GM19099 (cell line): ENCODE measurements at regions not wholly inside any gene's neighbourhood (a gene's known extent, or its start where the extent isn't known, plus 50 kb on each side); places are given as distances from the start of the nearest gene placed in this dataset.

ENCODE experiments used
- POLR2A ChIP-seq: IDR thresholded peaks from 3 replicates; pipeline ENCODE4 v1.6.1; 2011; ENCODE audit warnings: low read depth; ENCODE audit not compliant: insufficient read length; ENCODE audit errors: extremely low read depth

DNA sequence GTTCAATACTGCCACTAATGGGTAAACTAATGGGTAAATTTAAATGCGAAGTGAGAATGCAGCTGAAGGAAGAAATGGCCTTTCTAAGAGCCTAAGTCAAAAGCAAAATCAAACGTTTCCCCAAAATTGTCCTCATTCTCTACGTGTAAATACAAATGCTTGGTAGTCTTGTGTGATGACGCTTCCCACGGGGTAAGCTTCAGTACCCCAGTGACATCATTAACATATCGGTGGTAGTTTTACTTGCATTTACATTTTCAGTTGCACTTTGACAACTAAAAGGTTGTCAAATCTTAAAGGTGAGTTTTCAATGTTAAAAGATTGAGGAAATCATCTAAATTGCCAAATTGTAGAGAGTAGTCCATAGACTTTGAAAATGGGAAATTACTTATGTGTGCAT is 550.7 kb upstream of the CCNG1 start:
- no peak for TF ChIP-seq POLR2A

DNA sequence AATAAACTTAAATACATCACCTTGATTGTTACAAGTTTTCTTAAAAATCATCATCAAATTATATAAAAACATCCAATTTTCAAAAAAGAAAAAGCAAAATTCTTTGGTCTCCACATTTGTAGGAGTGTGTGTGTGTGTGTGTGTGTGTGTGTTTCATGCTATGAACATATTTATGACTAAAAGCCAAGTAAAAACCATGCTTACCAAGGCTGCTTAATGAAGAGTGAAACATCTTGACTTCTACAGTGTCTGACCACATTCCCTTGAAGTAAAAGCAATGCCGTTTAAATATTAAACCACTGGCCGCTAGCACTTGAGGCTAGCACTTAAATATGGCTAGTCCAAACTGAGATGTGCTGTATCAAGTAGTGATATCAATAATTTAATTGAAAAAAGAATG is 549.1 kb upstream of the CCNG1 start:
- no peak for TF ChIP-seq POLR2A

DNA sequence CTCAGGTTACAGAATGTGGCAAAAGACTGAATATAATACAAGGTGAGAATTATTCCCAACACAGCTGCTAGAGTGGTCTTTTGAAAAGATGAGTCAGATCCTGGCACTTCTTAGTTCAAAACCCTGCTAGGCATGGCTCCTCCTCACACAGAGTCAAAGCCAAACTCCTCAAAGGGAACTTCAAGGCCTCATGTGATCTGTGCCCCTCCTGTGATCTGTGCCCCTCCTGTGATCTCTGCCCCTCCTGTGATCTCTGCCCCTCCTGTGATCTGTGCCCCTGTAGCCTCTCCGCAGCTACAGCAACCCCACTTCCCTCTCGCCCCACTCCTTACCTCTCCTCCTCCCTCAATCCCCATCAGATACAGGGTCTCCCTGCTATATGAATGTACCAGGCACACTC is 525.5 kb upstream of the CCNG1 start:
- TF ChIP-seq POLR2A = no peak

DNA sequence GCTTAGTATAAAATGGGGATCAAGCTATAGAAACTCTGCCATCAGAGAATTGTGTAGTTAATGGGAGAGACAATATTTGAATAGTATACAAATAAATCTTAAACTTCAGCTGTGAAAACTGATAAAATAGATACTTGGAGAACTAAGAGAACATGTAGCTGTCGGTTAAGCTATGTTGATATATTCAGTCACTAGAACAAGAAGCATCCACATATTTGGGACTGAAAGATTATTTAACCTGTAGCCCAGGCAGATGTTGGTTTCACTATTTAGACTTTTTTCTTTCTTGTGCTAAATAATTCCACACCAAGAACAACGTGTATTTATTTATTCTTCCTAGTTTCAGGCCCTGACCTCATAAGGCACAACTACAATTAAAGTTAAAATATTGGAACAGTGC is 521.0 kb upstream of the CCNG1 start:
- TF ChIP-seq POLR2A = no peak

DNA sequence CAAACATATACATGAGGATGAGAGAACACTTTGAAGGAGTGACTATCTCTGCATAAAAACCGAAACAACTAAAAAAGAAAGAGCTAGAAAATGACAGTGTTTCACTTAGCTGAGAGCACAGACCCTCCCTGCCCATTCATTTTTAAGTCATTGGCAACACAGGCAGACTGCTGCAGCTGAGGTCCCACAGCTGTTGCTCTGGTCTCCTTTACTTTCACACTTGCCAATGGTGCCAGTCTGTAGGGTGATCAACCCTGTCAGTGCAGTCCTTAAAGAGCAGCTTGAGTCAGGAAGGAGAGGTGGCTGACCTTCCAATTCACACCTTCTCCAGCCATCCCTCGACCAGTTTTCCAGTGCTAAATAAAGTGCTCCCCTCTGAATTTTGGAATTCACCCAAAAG is 508.3 kb upstream of the CCNG1 start:
- TF ChIP-seq POLR2A = no peak

DNA sequence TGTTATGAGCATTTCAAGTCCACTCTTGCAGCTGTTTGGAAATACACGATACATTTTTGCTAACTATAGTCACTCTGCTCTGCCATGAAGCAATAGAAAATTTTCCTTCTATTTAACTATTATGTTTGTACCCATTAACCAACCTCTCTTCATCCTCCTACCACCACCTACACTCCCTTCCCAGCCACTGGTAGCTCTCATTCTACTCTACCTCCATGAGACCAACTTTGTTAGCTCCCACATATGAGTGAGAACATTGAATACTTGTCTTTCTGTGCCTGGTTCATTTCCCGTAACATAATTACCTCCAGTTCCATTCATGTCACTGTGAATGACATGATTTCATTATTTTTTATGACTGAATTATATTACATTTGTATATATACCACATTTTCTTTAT is 505.9 kb upstream of the CCNG1 start:
- TF ChIP-seq POLR2A = no peak

DNA sequence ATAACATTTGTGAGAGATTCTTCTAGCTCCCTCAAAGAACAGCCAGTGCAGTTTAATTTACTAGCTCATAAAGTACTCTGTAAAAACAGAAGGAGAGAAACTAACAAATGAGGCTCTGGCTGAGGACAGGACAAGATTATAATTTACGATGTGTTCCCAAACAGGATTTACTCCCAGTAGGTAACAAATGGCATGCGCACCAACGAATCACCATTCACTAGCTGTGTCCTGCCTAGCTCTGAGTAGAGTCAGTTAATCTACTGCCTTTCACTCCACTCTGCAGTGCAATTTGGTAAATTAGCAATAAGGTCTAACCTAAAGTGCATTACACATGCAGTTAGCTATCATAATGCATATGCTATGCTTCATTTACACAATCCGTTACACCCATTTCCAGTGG is 497.4 kb upstream of the CCNG1 start:
- no peak for TF ChIP-seq POLR2A

DNA sequence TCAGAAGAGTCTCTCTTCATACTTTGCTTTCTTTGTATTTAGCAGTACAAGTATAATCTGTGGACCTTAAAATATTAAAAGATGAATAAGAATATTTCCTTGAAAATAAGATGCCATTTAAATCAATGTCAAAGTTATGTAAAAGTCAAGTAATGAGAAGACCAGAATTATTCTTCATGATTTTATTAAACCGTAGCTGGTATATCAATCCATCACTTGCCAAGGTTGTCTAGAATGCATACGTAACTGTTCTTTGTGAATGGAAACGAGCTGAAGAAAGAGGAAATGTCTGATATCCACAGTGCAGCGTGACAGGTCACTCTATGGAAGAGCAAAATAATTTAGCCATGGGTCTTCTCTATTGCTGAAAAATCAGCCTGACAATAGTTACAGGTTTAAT is 488.7 kb upstream of the CCNG1 start:
- no peak for TF ChIP-seq POLR2A

DNA sequence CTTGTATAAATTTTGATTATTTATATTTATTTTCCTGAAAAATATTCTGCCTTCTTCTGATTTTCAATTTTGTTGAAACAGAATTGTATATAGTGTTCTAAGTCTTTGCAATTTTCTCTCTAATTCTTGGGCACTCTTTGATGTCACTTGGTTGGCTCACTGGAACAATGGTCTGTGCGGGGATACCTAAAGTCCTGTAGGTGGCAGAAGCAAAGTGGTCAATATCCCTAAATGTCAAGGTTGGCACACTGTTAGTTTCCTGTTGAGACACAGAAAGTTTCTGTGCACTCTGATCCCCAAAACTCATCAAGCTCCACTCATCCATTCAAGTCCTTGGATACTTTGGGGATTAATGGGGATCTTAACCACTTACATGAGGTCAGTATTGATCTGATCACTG is 480.8 kb upstream of the CCNG1 start:
- no peak for TF ChIP-seq POLR2A

DNA sequence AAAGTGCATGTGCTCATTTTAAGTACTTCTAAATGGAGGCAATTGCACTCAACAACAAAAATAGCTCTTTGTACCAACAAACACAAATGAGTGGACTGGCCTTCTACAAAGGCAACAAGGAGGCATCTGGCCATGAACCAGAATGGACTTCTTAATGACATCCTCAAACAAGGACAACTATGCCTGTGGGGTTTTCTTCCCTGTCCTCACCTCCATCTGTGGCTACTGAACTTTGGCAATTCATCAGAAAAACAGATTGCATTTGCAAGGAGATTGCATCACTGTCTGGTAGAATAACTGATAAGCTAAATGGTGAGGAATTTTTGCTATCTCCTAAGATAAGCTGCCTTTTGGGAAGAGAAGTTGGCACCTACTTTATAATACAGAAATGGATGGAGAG is 447.3 kb upstream of the CCNG1 start:
- TF ChIP-seq POLR2A = no peak

DNA sequence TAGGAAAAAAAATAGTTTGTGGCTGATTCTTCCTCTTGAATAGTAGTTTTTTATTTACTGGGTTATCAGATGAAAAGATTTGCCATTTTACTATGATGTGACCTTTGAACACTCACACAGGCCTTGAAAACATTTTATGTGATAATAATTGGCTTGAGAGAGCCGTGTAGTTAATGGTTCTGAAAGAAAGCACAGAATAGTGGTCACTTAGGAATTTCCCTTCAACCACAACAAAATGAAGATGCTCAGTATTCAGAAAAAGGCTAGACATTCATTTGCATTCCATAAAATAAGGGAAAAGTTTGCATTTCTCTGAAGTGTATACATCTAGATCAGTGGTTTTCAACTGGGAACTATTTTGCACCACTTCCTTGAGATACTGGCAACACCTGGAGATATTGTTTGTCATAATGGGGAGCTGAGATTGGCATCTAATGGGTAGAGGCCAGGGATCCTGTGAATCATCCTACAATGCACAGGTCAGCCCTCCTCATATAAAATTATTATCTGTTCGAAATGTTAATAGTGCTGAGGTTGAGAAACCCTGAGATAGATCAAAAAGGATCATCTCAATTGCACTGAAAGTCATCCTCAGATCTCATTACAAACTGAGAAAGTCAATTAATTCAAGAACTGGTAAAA is 446.4 kb upstream of the CCNG1 start:
- TF ChIP-seq POLR2A = no peak

DNA sequence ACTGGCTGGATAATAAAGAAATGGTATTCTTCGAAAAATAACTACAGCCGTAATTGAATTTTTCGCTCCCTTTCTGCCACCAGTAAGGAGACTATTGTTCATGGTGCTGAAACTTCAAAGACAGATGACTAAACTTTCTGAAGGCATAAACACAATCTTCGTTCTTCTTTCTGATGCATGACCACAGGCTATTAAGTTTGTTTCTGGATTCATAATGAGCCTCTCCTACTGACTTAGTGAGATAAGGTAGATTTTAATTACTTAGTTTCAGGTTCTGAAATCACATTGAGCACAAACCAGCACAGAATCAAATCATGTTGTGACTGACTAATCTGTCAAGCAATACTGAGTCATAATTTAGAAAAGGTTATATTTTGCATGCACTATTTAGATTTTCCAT is 441.8 kb upstream of the CCNG1 start:
- no peak for TF ChIP-seq POLR2A

DNA sequence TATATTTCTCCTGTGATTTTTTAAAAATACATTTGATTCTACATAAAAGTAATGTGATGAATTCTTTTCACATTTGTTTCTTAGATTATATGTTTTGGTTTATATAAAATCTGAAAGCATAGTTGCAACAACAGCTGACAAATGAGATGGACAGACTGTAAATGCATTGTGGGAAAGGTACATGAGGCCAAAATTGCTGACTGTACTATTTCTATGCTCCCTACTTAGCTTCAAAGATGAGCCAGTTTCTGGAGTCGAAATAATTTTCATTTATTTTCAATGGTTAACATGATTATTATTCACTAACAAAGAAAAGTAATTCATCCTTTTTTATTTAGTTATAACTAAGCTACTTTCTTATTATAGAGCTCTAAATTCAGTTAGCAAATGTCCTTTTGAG is 441.3 kb upstream of the CCNG1 start:
- TF ChIP-seq POLR2A = no peak

DNA sequence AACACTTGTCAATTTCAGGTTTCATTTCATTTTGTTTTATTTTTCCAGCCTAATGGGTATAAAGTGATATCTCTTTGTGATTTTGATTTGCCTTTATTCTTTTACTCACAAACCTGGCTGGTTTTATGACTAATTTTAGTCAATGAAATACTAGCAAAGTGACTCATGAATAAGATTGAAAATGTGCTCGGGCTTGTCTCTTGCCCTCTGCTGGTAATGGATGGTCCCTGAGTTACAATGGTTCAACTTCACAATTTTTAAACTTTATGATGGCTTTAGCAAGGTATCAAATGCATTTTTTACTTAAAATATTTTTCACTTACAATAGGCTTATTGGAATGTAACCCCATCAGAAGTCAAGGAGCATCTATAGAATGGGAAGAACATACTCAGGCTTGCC is 431.4 kb upstream of the CCNG1 start:
- no peak for TF ChIP-seq POLR2A

DNA sequence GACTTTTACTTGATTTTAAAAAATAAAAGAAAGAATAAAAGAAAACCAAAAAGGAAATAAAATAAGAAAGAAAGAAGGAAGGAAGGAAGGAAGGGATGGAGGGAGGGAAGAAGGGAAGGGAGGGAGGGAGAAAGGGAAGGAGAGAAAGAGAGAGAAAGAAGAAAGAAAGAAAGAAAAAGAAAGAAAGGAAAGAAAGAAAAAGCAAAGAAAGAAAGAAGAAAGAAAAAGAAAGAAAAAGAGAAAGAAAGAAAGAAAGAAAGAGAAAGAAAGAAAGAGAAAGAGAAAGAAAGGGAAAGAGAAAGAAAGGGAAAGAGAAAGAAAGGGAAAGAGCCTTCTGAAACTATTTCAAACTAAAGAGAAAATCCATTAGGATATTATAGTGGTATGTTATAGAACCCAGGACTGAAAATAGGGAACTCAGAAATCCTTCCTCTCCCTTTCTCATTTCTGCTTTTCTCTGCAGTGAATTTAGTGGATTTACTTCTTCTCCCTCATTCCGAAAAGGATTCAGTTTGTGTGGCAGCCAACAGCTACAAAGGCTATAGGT is 414.7 kb upstream of the CCNG1 start:
- TF ChIP-seq POLR2A = no peak

DNA sequence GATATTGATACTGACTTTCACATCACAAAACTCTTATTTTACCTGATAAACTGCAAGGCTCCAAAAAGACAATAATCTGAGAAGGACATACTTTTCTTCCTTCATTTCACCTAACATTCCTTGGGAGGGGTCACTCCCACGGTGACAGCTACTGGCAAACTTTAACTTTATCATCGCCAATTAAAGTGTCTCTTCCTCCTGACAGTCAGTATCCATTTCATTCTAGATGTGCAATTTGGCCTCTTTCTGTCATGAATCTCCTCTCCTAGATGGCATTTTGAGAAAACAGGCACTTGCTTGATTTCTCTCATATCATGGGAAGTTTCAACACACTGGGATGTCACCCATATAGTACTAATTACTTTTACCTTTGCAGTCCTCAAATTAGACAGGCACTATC is 413.5 kb upstream of the CCNG1 start:
- TF ChIP-seq POLR2A = no peak

DNA sequence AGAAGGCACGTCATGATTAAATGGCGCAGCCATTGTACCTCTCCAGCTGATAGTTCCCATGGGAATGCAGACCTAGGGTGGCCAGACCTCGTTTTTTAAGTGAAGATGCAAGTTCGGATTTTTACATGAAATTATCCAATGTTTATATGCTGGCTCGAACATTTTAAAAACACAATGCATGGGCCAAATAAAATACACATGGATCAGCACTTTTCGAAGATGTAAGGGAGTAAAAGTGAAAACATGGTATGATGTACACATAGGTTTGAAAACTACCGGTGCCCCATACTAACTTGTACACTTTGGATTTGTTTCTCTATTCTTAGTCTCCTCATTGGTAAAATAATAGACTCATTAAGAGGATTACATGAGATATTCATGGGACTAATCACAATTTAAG is 412.5 kb upstream of the CCNG1 start:
- TF ChIP-seq POLR2A = no peak
